Erythroblast (primary cell): ENCODE measurements at regions not wholly inside any gene's neighbourhood (a gene's known extent, or its start where the extent isn't known, plus 50 kb on each side); places are given as distances from the start of the nearest gene placed in this dataset.

Experiments used
- GATA1 ChIP-seq: IDR thresholded peaks from 2 replicates; pipeline ENCODE4 v1.6.1; 2011; ENCODE audit warnings: low read depth, mild to moderate bottlenecking, control low read depth, low read length, moderate library complexity
- POLR2A ChIP-seq: IDR thresholded peaks from 2 replicates; pipeline ENCODE4 v1.6.1; 2011; ENCODE audit warnings: mild to moderate bottlenecking, low read length

DNA sequence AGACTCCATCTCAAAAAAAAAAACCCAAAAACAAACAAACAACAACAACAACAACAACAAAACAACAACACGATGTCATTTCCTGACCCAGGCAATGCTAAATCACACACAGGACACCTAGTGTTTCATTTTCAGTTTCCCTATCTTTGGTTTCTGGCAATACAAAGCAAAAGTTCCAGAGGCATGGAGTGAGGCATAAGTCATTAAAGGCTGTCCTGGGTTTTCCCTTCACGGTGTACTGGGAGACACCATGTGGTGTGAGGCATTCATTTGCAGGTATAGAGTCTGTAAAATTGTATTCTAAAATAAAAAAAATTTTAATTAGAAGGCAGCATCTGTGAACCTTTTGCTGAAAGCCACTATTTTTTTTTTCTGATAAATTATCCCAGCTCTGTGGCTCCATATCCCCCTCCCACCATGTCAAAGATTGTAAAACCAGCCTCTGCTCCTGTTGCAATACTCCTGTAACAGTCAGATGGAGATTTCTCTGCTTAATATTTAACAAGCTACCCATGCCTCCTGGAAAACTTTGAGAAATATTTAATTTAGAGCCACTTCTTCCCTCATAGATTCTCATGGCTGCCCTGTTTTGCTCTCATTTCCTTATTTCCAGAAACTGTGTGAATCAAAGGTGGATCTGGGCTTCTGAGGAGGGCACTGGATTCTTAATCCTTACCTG lies 324.6 kb downstream of the MCTP2 start:
- TF ChIP-seq POLR2A (no peak), GATA1 (no peak)
